ENCODE measurements at regions not wholly inside any gene's neighbourhood (a gene's known extent, or its start where the extent isn't known, plus 50 kb on each side); places are given as distances from the start of the nearest gene placed in this dataset.
A peak's percentile ranks its signal among the peaks of the same experiment; 100 is the strongest.
"Not testable (repeated sequence)": the region's sequence is repeated elsewhere in the genome, so short reads cannot be mapped to it uniquely, and the experiment has no call there.

- H4K20me1 ChIP-seq (ENCODE audit: insufficient read depth, low read length); H3K4me2 ChIP-seq (ENCODE audit: low read length); H3K36me3 ChIP-seq (ENCODE audit: insufficient read depth, low read length); H3K9me3 ChIP-seq (ENCODE audit: low read length); H3K4me3 ChIP-seq (ENCODE audit: low read depth, low read length, poor library complexity, severe bottlenecking); BruUV-seq (replicated peaks); POLR2A ChIA-PET; DNase-seq (ENCODE audit: low spot score); CTCF ChIA-PET (ENCODE audit: unreplicated experiment); intact Hi-C loops (cut with micrococcal nuclease; ENCODE audit: unreplicated experiment); H2AFZ ChIP-seq (ENCODE audit: low read length); H3K27ac ChIP-seq (ENCODE audit: low read depth, low read length, poor library complexity, severe bottlenecking); H3K9me2 ChIP-seq (ENCODE audit: insufficient read depth, low read length); H3K79me2 ChIP-seq (ENCODE audit: insufficient read depth, low read depth, low read length); H3K4me1 ChIP-seq (ENCODE audit: insufficient read depth, low read length, poor library complexity, severe bottlenecking): not testable (repeated sequence)
- 0 out of 2 replicates have a peak, but pooled peaks have one; percentile 33 for TF ChIP-seq CTCF (conservative IDR thresholded peaks at IDR 0.05; ENCODE audit: low read length)
These were observed 101.1 kb upstream of the CCT8L2 start for GRCh38 chr22:16693747-16694146.

- H3K4me2 ChIP-seq (ENCODE audit: low read length); H2AFZ ChIP-seq (ENCODE audit: low read length); H3K36me3 ChIP-seq (ENCODE audit: insufficient read depth, low read length); H3K79me2 ChIP-seq (ENCODE audit: insufficient read depth, low read depth, low read length); intact Hi-C loops (cut with micrococcal nuclease; ENCODE audit: unreplicated experiment); DNase-seq (ENCODE audit: low spot score); H4K20me1 ChIP-seq (ENCODE audit: insufficient read depth, low read length); H3K9me3 ChIP-seq (ENCODE audit: low read length); BruUV-seq (replicated peaks); H3K4me3 ChIP-seq (ENCODE audit: low read depth, low read length, poor library complexity, severe bottlenecking); H3K9me2 ChIP-seq (ENCODE audit: insufficient read depth, low read length); H3K27ac ChIP-seq (ENCODE audit: low read depth, low read length, poor library complexity, severe bottlenecking); POLR2A ChIA-PET; H3K4me1 ChIP-seq (ENCODE audit: insufficient read depth, low read length, poor library complexity, severe bottlenecking); CTCF ChIA-PET (ENCODE audit: unreplicated experiment): not testable (repeated sequence)
These were observed 96.7 kb upstream of the CCT8L2 start for GRCh38 chr22:16689358-16689757.

- CTCF ChIA-PET (ENCODE audit: unreplicated experiment); H3K27ac ChIP-seq (ENCODE audit: low read depth, low read length, poor library complexity, severe bottlenecking); H4K20me1 ChIP-seq (ENCODE audit: insufficient read depth, low read length); H2AFZ ChIP-seq (ENCODE audit: low read length); H3K79me2 ChIP-seq (ENCODE audit: insufficient read depth, low read depth, low read length); DNase-seq (ENCODE audit: low spot score); H3K9me3 ChIP-seq (ENCODE audit: low read length); intact Hi-C loops (cut with micrococcal nuclease; ENCODE audit: unreplicated experiment); H3K4me1 ChIP-seq (ENCODE audit: insufficient read depth, low read length, poor library complexity, severe bottlenecking); H3K4me3 ChIP-seq (ENCODE audit: low read depth, low read length, poor library complexity, severe bottlenecking); H3K9me2 ChIP-seq (ENCODE audit: insufficient read depth, low read length); BruUV-seq (replicated peaks); H3K4me2 ChIP-seq (ENCODE audit: low read length); H3K36me3 ChIP-seq (ENCODE audit: insufficient read depth, low read length): not testable (repeated sequence)
- POLR2A ChIA-PET = interaction anchor here (0.6 kb wide), 1 partner anchor 899 kb away, joined by 5 read pairs; no protein-coding TSS in a partner anchor
These were observed 88.7 kb upstream of the CCT8L2 start for GRCh38 chr22:16681290-16681689.

DNA sequence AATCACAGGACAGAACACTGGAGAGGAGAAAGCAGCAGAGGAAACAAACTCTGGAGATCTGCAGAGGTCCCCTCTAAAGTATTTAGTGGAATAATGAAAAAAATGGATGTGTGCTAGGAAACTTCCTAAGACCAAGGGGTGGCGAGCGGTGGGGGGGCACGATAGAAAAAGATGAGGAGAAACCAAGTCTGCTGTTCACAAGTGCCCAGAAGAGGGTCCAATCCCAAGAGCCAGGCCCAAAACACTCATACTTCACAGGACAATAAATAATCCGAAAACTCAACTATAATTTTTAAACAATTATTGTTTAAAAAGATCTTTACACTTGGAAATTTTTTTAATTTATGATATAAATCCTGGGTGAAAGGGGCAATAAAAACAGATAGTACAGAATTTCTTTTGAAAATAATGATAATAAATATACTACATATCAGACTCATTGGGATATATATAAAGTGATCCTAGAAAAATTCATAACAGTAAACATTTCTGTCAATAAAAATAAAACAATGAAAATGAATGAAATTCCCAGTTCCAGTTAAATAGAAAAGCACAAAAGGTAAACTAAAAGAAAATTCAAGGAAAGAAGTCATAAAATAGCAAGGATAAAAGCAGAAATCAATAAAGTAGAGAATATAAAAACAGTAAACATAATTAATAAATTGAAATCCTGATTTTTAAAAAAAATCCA, 87.7 kb upstream of the CCT8L2 start:
- DNase-seq (ENCODE audit: low spot score); H3K27ac ChIP-seq (ENCODE audit: low read depth, low read length, poor library complexity, severe bottlenecking); H3K79me2 ChIP-seq (ENCODE audit: insufficient read depth, low read depth, low read length); H3K36me3 ChIP-seq (ENCODE audit: insufficient read depth, low read length); H3K9me2 ChIP-seq (ENCODE audit: insufficient read depth, low read length); BruUV-seq (replicated peaks); POLR2A ChIA-PET; H3K4me2 ChIP-seq (ENCODE audit: low read length); H3K4me3 ChIP-seq (ENCODE audit: low read depth, low read length, poor library complexity, severe bottlenecking); H2AFZ ChIP-seq (ENCODE audit: low read length); H3K4me1 ChIP-seq (ENCODE audit: insufficient read depth, low read length, poor library complexity, severe bottlenecking); intact Hi-C loops (cut with micrococcal nuclease; ENCODE audit: unreplicated experiment); H4K20me1 ChIP-seq (ENCODE audit: insufficient read depth, low read length); H3K9me3 ChIP-seq (ENCODE audit: low read length); CTCF ChIA-PET (ENCODE audit: unreplicated experiment): not testable (repeated sequence)

DNA sequence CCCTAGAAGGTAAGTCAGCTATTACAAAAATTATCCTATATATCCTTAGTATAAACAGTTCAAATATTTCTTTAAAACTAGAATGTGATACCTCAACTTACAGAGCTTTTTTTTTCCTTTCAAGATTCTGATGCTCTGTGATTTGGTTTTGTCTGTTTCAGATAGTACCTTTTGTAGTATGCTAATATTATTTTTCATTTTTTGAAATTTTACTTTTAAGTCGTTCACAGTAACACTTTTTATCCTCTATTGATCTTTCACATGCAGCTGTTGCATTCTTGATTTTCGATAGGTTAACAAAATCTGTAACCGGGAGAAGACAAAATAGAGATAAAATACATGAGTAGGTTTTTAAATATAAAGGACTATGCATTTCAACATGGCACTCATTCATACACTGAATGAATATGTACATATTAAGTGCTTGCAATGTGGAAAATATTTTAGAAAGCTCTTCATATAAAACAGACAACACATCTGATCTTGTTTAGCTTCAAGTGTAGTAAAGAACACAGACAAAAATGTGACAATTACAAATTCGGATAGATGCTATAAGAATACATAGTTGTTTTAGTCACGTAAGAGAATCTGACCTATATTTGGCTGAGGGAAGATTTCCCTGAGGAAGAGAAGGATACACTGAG, 86.7 kb upstream of the CCT8L2 start:
- H4K20me1 ChIP-seq (ENCODE audit: insufficient read depth, low read length); H3K9me2 ChIP-seq (ENCODE audit: insufficient read depth, low read length); H3K4me3 ChIP-seq (ENCODE audit: low read depth, low read length, poor library complexity, severe bottlenecking); H2AFZ ChIP-seq (ENCODE audit: low read length); H3K4me2 ChIP-seq (ENCODE audit: low read length); BruUV-seq (replicated peaks); DNase-seq (ENCODE audit: low spot score); H3K36me3 ChIP-seq (ENCODE audit: insufficient read depth, low read length); H3K4me1 ChIP-seq (ENCODE audit: insufficient read depth, low read length, poor library complexity, severe bottlenecking); CTCF ChIA-PET (ENCODE audit: unreplicated experiment); H3K27ac ChIP-seq (ENCODE audit: low read depth, low read length, poor library complexity, severe bottlenecking); intact Hi-C loops (cut with micrococcal nuclease; ENCODE audit: unreplicated experiment); H3K79me2 ChIP-seq (ENCODE audit: insufficient read depth, low read depth, low read length); POLR2A ChIA-PET; H3K9me3 ChIP-seq (ENCODE audit: low read length): not testable (repeated sequence)

GRCh38 chr22:16673433-16673832, 80.8 kb upstream of the CCT8L2 start:
- H3K4me2 ChIP-seq (ENCODE audit: low read length) = not testable (repeated sequence)

More at GRCh38 chr22:16673433-16673832, 80.8 kb upstream of the CCT8L2 start:
- H3K79me2 ChIP-seq (ENCODE audit: insufficient read depth, low read depth, low read length); H3K27ac ChIP-seq (ENCODE audit: low read depth, low read length, poor library complexity, severe bottlenecking); H2AFZ ChIP-seq (ENCODE audit: low read length); H3K4me3 ChIP-seq (ENCODE audit: low read depth, low read length, poor library complexity, severe bottlenecking); BruUV-seq (replicated peaks); H3K9me3 ChIP-seq (ENCODE audit: low read length); CTCF ChIA-PET (ENCODE audit: unreplicated experiment); DNase-seq (ENCODE audit: low spot score); H3K36me3 ChIP-seq (ENCODE audit: insufficient read depth, low read length); H3K4me1 ChIP-seq (ENCODE audit: insufficient read depth, low read length, poor library complexity, severe bottlenecking); H3K9me2 ChIP-seq (ENCODE audit: insufficient read depth, low read length); H4K20me1 ChIP-seq (ENCODE audit: insufficient read depth, low read length); intact Hi-C loops (cut with micrococcal nuclease; ENCODE audit: unreplicated experiment): not testable (repeated sequence)
- POLR2A ChIA-PET = interaction anchor here (0.6 kb wide), 1 partner anchor 165 kb away, joined by 3 read pairs; no protein-coding TSS in a partner anchor

Data from OCI-LY7 (cell line).